Ascending aorta (tissue), 2 donors: ENCODE measurements at regions not wholly inside any gene's neighbourhood (a gene's known extent, or its start where the extent isn't known, plus 50 kb on each side); places are given as distances from the start of the nearest gene placed in this dataset.

Experiments
- DNase-seq, 2 donors: peaks; one replicate each; pipeline ENCODE4 v3.0.0-alpha.2; 2019; ENCODE audit warnings: low spot score in 2 of 2
- H3K27ac ChIP-seq, 2 donors: fragments of 200-600 bp; sonication (generic); one replicate each; pipeline ENCODE4 v1.5.1; 2016 to 2017; ENCODE audit warnings: mild to moderate bottlenecking in 1 of 2
- H3K27me3 ChIP-seq: fragments of 200-600 bp; sonication (generic); one replicate; pipeline ENCODE4 v1.5.1; 2017
- H3K36me3 ChIP-seq, 2 donors: fragments of 200-600 bp; sonication (generic); one replicate each; pipeline ENCODE4 v1.5.1; 2016
- H3K4me1 ChIP-seq, 2 donors: fragments of 200-600 bp; sonication (generic); one replicate each; pipeline ENCODE4 v1.5.1; 2016 to 2017; ENCODE audit warnings: mild to moderate bottlenecking in 1 of 2
- H3K4me3 ChIP-seq, 2 donors: fragments of 200-600 bp; sonication (generic); one replicate each; pipeline ENCODE4 v1.5.1; 2016 to 2017; ENCODE audit warnings: mild to moderate bottlenecking in 1 of 2
- H3K9me3 ChIP-seq, 2 donors: fragments of 200-600 bp; sonication (generic); one replicate each; pipeline ENCODE4 v1.5.1; 2016
- intact Hi-C: fragments of 100-400 bp; cut with DNase I; formaldehyde crosslinking; loops from one replicate; pipeline ENCODE4 v1.15.1; 2023
- TF ChIP-seq, protein P1 (sequence below), 3 experiments: fragments of 200-600 bp in 2 of 3; fragments of 450-650 bp in 1 of 3; sonication (generic) in 2 of 3; IDR thresholded peaks; one replicate each; pipeline ENCODE4 v1.5.1; 2016 to 2019; ENCODE audit warnings: antibody characterized with exemption in 3 of 3, mild to moderate bottlenecking in 1 of 3, moderate library complexity in 1 of 3

- H3K4me3 ChIP-seq: no peak overlapping the region
- TF ChIP-seq, protein P1, sequence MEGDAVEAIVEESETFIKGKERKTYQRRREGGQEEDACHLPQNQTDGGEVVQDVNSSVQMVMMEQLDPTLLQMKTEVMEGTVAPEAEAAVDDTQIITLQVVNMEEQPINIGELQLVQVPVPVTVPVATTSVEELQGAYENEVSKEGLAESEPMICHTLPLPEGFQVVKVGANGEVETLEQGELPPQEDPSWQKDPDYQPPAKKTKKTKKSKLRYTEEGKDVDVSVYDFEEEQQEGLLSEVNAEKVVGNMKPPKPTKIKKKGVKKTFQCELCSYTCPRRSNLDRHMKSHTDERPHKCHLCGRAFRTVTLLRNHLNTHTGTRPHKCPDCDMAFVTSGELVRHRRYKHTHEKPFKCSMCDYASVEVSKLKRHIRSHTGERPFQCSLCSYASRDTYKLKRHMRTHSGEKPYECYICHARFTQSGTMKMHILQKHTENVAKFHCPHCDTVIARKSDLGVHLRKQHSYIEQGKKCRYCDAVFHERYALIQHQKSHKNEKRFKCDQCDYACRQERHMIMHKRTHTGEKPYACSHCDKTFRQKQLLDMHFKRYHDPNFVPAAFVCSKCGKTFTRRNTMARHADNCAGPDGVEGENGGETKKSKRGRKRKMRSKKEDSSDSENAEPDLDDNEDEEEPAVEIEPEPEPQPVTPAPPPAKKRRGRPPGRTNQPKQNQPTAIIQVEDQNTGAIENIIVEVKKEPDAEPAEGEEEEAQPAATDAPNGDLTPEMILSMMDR (IDR thresholded peaks at IDR 0.05): no peak
- intact Hi-C loops: no loop called here
- H3K36me3 ChIP-seq: no peaks in the 10 kb centered on the region
- no peak for DNase-seq
- H3K27ac ChIP-seq: no peak overlapping the region
- no peaks in the 10 kb centered on the region for H3K27me3 ChIP-seq
- no peaks in the 10 kb centered on the region for H3K9me3 ChIP-seq
- no peaks in the 10 kb centered on the region for H3K4me1 ChIP-seq
Observed at GRCh38 chr3:41138146-41138545, 61.2 kb upstream of the CTNNB1 start.

GRCh38 chr3:41138601-41139000 lies 60.7 kb upstream of the CTNNB1 start:
- no peak overlapping the region for H3K4me3 ChIP-seq
- no peaks in the 10 kb centered on the region for H3K4me1 ChIP-seq
- TF ChIP-seq, protein P1 (IDR thresholded peaks at IDR 0.05): no peak
- no peaks in the 10 kb centered on the region for H3K27me3 ChIP-seq
- H3K27ac ChIP-seq: no peak overlapping the region
- DNase-seq: no peak
- H3K9me3 ChIP-seq: no peaks in the 10 kb centered on the region
- intact Hi-C loops: no loop called here
- H3K36me3 ChIP-seq: no peaks in the 10 kb centered on the region

- H3K36me3 ChIP-seq: no peaks in the 10 kb centered on the region
- no peak for DNase-seq
- H3K4me3 ChIP-seq: no peak overlapping the region
- no peaks in the 10 kb centered on the region for H3K27me3 ChIP-seq
- H3K4me1 ChIP-seq: no peaks in the 10 kb centered on the region
- no peak overlapping the region for H3K27ac ChIP-seq
- H3K9me3 ChIP-seq: no peaks in the 10 kb centered on the region
- TF ChIP-seq, protein P1 (IDR thresholded peaks at IDR 0.05): no peak
- intact Hi-C loops: no loop called here
Observed at GRCh38 chr3:41140242-41140641, 59.1 kb upstream of the CTNNB1 start.

GRCh38 chr3:41141433-41142167 lies 57.7 kb upstream of the CTNNB1 start:
- no peaks in the 10 kb centered on the region for H3K4me1 ChIP-seq
- intact Hi-C loops: no loop called here
- TF ChIP-seq, protein P1 (IDR thresholded peaks at IDR 0.05): no peak
- H3K27ac ChIP-seq: no peak overlapping the region
- DNase-seq: no peak
- no peaks in the 10 kb centered on the region for H3K36me3 ChIP-seq
- no peak overlapping the region for H3K4me3 ChIP-seq
- peaks cover 0 to 9% of the 10 kb centered on the region in 2 donors for H3K9me3 ChIP-seq
- no peaks in the 10 kb centered on the region for H3K27me3 ChIP-seq

DNA sequence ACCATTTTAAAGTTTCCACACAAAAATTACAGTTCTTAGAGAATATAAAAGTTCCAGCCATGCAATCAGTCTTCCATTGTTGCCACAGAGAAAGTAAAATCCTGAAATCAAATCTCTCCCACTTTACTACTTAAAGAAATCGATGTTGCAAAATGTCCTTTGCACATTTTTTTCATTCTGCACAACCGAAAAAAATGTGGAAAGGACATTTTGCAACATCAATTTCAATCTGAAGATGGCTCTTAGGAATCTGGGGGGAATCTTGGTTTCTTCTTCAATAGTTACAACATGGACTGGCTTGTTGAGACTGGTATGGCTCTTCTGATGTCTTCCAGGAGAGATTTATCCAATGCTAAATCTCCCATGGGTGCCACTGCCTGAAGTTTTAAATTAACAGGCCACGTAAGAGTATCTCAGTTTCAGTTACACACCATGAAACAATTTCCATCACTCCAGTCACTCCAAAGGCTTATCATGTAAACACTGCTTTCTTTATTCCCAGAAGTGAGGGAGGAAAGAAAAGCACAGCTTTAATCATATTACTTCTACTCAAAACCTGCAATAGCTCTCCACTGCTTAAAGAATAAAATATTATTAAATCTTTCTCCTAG lies 55.8 kb upstream of the CTNNB1 start:
- Histone ChIP-seq H3K36me3 (no peaks in the 10 kb centered on the region), H3K9me3 (peaks cover 0 to 9% of the 10 kb centered on the region in 2 donors), H3K4me1 (no peaks in the 10 kb centered on the region), H3K27ac (no peak overlapping the region), H3K4me3 (no peak overlapping the region), H3K27me3 (no peaks in the 10 kb centered on the region)
- intact Hi-C loops: no loop called here
- DNase-seq: no peak
- TF ChIP-seq, protein P1 (IDR thresholded peaks at IDR 0.05): no peak
